A673 (cell line): ENCODE measurements at regions not wholly inside any gene's neighbourhood (a gene's known extent, or its start where the extent isn't known, plus 50 kb on each side); places are given as distances from the start of the nearest gene placed in this dataset.
"Not testable (repeated sequence)": the region's sequence is repeated elsewhere in the genome, so short reads cannot be mapped to it uniquely, and the experiment has no call there.

ENCODE experiments used
- CTCF ChIP-seq: fragments of 300-800, 200-600 bp; sonication (generic); conservative IDR thresholded peaks from 2 replicates; pipeline ENCODE4 v1.5.1; 2017; ENCODE audit warnings: low read depth, mild to moderate bottlenecking, antibody characterized with exemption, low read length, moderate library complexity, mixed read lengths
- EZH2 ChIP-seq: fragments of 200-600 bp; sonication (generic); IDR thresholded peaks from 2 replicates; pipeline ENCODE4 v1.6.1; 2017; ENCODE audit warnings: borderline replicate concordance, low read depth, mild to moderate bottlenecking, mixed read lengths, antibody characterized with exemption, low read length; ENCODE audit not compliant: poor library complexity, severe bottlenecking

DNA sequence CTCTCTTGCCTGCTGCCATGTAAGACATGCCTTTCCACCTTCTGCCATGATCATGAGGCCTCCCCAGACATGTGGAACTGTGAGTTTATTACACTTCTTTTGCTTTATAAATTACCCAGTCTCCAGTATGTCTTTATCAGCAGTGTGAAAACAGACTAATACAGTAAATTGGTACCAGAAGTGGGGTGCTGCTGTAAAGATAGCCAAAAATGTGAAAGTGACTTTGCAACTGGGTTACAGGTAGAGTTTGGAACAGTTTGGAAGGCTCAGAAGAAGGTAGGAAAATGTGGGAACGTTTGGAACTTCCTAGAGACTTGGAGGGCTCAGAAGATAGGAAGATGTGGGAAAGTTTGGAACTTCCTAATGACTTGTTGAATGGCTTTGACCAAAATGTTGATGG lies 209.1 kb downstream of the HDGFL1 start:
- TF ChIP-seq CTCF, EZH2: not testable (repeated sequence)
